ENCODE measurements at regions not wholly inside any gene's neighbourhood (a gene's known extent, or its start where the extent isn't known, plus 50 kb on each side); places are given as distances from the start of the nearest gene placed in this dataset.

DNA sequence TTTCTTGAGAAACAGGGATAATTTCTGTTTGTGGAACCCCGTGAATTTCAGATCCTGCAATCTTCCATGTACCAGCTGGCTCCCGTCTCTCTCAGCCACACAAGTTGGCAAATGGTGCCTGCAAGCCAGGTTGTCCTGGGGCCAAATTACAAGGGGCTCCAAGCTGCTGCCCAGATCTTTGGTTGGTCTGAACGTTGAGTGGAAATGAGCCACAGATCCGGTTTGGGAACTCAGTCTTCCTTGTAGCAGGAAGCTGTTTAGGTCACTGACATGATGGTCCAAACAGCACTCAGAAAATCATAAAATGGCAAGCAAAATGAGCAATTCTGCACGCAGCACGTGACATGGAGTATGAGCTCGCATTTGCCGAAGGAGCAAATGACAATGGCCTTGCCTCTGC lies 1496.4 kb downstream of the TBC1D22A start:
- no peaks in the 10 kb centered on the region for H3K9me3 Mint-ChIP-seq
- no peak overlapping the region for H3K4me3 Mint-ChIP-seq
- DNase-seq (no peak), ATAC-seq (no peak)
- no peaks in the 10 kb centered on the region for H3K4me1 Mint-ChIP-seq
- H3K27ac Mint-ChIP-seq, result no peak overlapping the region
- H3K27me3 Mint-ChIP-seq, result peaks cover 19% of the 10 kb centered on the region

DNA sequence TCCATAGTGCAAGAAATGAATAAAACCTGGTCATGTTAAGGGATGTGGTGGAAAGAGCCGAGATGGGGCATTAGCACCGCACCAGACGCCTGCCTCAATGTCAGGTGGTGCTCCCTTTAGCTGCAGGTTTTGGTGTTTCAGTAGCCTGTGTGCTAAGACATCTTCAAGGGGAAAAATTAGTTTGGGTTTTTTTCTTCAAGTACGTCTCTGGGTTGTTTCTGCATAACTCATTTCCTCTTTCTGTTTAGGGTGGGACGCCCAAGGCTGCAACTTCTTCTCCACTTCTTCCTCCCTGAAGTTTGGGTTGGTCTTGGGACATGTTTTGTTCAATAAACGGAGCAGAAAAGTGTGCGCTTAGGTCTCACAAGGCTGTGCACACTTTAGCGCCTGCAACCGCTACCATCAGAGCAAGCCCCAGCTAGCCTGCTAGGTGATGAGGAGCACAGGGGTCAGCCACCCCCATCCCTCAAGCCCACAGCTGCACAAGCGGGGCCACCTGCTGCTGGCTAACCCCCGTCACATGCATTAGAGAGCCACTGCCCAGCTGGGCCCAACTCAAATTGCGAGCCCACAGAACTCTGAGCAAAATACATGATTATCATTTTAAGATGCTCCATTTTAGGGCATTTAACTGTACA lies 1495.7 kb downstream of the TBC1D22A start:
- no peak overlapping the region for H3K27ac Mint-ChIP-seq
- DNase-seq (no peak), ATAC-seq (no peak)
- no peak overlapping the region for H3K4me3 Mint-ChIP-seq
- H3K27me3 Mint-ChIP-seq, result peaks cover 25% of the 10 kb centered on the region
- no peaks in the 10 kb centered on the region for H3K4me1 Mint-ChIP-seq
- no peaks in the 10 kb centered on the region for H3K9me3 Mint-ChIP-seq

DNA sequence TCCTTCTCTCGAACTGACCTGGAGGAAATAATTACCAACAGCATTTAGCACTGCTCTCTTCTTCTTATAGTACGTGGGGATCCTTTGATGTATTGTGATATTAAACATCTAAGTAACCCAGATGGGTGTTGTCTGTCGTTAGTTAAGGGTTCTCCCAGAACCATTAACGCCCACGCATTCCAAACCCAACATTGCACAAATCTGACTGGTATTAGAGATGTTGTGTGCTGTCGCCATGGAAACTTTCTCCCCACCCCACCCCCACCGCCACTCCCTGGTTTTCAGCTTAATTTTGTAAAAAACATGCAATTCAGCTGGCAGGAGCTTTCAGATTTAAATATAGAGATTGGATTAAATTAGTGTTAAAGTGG lies 1495.2 kb downstream of the TBC1D22A start:
- Mint-ChIP-seq H3K4me3 (no peak overlapping the region), H3K27ac (no peak overlapping the region), H3K9me3 (no peaks in the 10 kb centered on the region), H3K27me3 (peaks cover 26% of the 10 kb centered on the region), H3K4me1 (no peaks in the 10 kb centered on the region)
- no peak for ATAC-seq
- DNase-seq, result no peak

DNA sequence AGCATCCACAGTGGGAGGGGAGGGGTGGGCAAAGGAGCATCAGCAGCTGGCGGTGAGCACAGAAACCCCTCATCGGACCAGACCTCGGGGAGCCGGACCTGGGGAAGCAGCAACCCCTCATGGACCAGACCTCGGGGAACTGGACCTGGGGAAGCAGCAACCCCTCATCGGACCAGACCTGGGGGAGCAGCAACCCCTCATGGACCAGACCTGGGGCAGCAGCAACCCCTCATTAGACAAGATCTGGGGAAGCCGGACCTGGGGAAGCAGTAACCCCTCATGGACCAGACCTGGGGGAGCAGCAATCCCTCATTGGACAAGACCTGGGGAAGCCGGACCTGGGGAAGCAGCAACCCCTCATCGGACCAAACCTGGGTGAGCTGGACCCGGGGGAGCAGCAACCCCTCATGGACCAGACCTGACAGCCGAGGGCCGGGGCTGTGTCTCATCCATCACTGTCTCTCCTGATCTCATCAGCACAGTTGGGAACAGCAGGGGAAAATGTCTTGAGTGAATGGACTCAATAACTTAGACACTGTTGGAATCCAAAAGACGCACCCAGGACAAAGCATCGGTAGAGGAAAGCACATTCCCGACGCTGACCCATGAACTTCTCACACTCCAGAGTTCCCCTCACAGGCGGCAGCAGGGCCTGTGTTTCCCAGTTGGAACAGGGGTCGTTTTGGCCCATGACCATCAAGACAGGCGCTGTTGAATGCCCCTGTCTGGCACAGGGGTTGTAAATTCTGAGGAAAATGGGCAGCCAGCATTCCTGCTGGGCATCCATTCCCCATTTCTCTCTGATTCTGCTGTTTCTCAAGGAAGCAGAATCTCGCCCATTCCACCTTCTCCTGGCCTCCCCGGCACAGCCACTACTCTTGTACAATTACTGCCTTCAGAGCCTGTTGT lies 1494.6 kb downstream of the TBC1D22A start:
- peaks cover 26% of the 10 kb centered on the region for H3K27me3 Mint-ChIP-seq
- H3K4me1 Mint-ChIP-seq, result no peaks in the 10 kb centered on the region
- no peak overlapping the region for H3K4me3 Mint-ChIP-seq
- DNase-seq (no peak), ATAC-seq (no peak)
- no peaks in the 10 kb centered on the region for H3K9me3 Mint-ChIP-seq
- H3K27ac Mint-ChIP-seq, result no peak overlapping the region

DNA sequence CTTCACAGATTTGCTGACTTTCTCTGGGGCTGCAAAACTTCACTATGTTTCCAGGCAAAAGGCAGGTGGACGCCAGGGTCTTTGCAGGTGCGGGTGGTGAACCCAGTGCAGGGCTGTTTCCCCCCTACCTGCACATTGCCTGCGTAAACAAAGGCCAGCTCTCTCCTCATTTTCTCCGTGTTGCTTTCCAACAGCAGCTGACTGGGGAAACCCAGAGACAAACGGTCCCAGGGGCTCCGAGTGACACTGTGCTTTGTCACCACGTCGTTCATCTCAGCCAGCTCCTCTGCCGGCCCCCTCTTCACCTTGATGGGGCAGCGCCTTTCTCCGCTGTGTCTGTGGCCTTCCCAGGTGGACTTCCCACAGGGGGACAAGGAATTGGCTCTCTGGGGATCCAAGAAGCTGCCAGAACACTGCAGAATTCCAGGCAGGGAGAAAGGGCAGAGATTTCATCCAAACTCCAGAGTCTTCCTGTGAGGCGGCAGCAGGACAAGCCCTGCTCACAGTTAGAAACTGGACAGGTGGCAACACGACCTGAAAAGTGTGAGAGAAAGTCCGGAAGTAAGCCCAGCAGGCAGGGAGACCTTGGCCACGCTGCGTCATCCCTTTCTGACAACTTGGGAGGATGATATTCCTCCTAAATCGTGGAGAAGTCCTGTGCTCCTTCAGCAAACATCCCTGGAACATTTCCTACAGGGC lies 1493.7 kb downstream of the TBC1D22A start:
- Mint-ChIP-seq H3K4me3 (no peak overlapping the region), H3K4me1 (no peaks in the 10 kb centered on the region), H3K27ac (no peak overlapping the region), H3K27me3 (peaks cover 33% of the 10 kb centered on the region), H3K9me3 (no peaks in the 10 kb centered on the region)
- ATAC-seq, result no peak
- no peak for DNase-seq

DNA sequence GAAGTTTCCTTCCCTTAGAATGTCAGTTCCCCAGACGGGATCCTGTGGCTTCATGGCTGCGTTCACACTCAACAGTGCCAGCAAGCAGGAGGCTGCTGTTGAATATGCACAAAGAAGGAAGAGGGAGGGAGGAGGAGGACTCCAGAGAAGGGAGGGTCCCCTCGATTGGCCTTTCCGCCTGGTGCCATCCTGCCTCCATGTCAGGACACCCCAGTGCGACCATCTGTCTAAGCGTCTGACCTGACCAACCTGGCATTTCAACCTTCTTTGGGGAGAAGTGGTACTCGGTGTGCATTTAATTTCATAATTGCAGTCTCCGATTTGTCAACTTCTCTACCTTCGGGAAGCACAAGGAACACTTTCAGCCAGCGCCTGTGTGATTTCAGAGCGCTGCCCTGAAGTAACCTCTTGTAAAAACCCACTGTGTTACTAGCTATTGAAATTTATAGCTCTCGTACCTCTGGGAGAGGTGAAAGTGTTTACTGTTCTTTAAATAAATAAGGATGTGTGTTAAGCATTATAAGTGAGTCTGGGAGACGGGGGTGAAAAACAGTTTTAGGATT lies 1491.9 kb downstream of the TBC1D22A start:
- no peak for DNase-seq

DNA sequence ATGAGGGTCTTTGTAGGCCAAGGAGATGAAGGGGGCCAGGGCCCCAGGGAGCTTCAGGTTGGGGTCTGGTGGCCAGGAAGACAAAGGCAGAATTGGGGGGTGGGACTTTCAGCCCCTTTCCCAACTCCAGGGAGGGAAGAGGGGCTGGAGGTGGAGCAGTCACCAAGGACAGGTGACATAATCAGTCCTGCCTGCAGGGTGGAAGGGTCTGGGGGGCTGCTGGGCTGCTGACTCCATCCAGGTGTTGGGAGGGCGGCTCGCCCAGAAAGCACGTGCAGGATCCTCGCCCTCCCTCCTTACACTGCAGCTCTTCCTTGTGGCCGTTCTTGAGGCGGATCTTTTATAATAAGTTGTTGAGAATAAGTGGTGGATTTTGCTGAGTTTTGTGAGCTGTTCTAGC lies 1491.1 kb downstream of the TBC1D22A start:
- Mint-ChIP-seq H3K27me3 (peaks cover 47% of the 10 kb centered on the region), H3K27ac (no peak overlapping the region), H3K4me3 (no peak overlapping the region), H3K4me1 (no peaks in the 10 kb centered on the region), H3K9me3 (no peaks in the 10 kb centered on the region)
- DNase-seq, result no peak
- ATAC-seq, result no peak

More for the DNA sequence above, 1491.9 kb downstream of the TBC1D22A start:
- ATAC-seq, result no peak
- no peaks in the 10 kb centered on the region for H3K9me3 Mint-ChIP-seq
- no peak overlapping the region for H3K4me3 Mint-ChIP-seq
- H3K27me3 Mint-ChIP-seq, result peaks cover 47% of the 10 kb centered on the region
- H3K27ac Mint-ChIP-seq, result no peak overlapping the region
- no peaks in the 10 kb centered on the region for H3K4me1 Mint-ChIP-seq

DNA sequence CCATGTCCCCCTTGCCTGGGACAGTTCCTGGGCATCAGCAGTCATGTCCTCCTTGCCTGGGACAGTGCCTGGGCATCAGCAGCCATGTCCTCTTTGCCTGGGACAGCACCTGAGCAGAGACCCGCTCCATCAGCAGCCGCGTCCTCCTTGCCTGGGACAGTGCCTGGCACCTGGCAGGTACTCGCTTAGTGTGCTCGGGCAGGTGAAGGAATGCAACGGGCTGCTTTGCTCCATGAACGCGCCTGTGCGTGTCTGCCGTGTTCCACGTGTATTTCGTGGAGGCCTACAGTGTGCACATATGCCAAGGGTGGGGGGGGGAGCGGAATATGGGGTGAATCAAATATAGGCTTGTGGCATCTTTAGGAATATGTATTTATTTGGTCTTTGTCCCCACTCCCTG lies 1490.7 kb downstream of the TBC1D22A start:
- H3K4me3 Mint-ChIP-seq, result no peak overlapping the region
- peaks cover 49% of the 10 kb centered on the region for H3K27me3 Mint-ChIP-seq
- H3K9me3 Mint-ChIP-seq, result no peaks in the 10 kb centered on the region
- DNase-seq (no peak), ATAC-seq (no peak)
- no peak overlapping the region for H3K27ac Mint-ChIP-seq
- no peaks in the 10 kb centered on the region for H3K4me1 Mint-ChIP-seq

DNA sequence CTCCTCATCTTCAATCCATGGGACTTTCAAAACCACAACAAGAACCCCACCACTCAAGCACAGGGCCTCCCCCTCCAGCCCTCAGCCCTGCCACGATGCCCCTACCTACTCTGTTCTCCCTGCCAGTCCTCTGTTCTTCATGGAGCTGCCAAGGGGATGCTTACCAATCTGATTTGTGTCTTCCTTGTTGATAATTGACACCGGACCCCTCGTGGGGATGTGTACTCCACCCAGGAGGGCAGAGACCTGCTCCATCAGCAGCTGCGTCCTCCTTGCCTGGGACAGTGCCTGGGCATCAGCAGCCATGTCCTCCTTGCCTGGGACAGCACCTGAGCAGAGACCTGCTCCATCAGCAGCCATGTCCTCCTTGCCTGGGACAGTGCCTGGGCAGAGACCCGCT lies 1489.2 kb downstream of the TBC1D22A start:
- H3K27me3 Mint-ChIP-seq, result peaks cover 58% of the 10 kb centered on the region
- DNase-seq (no peak), ATAC-seq (no peak)
- no peaks in the 10 kb centered on the region for H3K9me3 Mint-ChIP-seq
- H3K27ac Mint-ChIP-seq, result peak overlapping the region in 1 of 2 donors; percentile 13
- no peak overlapping the region for H3K4me3 Mint-ChIP-seq
- no peaks in the 10 kb centered on the region for H3K4me1 Mint-ChIP-seq

DNA sequence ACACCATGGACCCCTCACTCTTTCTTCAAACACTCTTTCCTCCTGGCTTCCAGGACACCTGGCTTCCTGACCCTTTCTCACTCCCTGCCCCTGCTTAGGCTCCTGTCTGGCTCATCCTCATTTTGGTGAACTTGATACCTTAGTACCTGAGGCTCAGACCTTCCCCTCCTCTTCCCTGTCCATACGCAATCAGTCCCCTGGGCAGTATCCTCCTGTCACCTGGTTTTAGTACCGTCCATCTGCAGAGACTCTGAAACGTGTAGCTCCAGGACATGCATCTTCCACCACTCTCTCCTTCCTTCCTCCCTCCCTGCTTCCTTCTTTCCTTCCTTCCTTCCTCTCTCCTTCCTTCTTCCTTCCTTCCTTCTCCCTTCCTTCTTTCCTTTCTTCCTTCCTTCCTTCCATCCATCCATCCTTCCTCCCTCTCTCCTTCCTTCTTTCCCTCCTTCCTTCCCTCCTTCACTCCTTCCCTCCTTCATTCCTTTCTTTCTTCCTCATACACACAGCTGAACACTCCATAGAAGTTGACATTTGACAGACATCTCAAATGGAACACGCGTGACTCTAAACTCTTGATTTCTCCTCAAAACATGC lies 1488.6 kb downstream of the TBC1D22A start:
- Mint-ChIP-seq H3K4me1 (no peaks in the 10 kb centered on the region), H3K27me3 (peaks cover 63% of the 10 kb centered on the region), H3K27ac (peak overlapping the region in 1 of 2 donors; percentile 44), H3K9me3 (no peaks in the 10 kb centered on the region), H3K4me3 (no peak overlapping the region)
- DNase-seq (no peak), ATAC-seq (no peak)

DNA sequence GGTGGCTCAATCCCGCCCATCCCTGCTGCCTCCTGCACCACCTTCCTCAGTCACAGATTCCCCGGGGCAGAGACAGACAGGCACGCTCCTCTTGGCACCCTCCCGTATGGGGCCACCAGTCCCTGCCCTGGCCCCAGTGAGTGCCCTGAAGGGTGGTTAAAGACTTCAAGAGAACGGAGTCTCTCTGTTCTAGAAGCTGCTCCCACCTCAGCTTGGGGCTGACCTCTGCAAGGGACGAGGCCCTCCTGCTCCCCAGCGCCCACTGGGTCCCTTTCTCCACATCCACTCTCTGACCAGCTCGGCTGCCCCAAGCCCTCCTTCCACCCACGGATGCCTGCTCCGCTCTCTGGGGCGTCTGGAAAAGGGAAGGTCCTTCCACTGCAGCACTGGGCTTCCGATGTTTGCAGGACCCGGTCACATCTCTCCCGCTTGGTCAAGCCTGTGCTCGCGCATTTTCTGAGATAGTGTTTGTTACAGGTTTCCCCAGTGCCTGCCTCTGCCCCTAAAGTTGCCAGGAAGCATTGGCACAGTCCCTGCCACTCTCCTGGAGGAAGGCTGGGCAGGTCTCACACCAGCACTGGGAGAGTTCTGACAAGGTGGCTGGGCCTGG lies 1487.9 kb downstream of the TBC1D22A start:
- DNase-seq (no peak), ATAC-seq (no peak)
- Mint-ChIP-seq H3K27ac (no peak overlapping the region), H3K9me3 (no peaks in the 10 kb centered on the region), H3K27me3 (peaks cover 60% of the 10 kb centered on the region), H3K4me3 (no peak overlapping the region), H3K4me1 (no peaks in the 10 kb centered on the region)

DNA sequence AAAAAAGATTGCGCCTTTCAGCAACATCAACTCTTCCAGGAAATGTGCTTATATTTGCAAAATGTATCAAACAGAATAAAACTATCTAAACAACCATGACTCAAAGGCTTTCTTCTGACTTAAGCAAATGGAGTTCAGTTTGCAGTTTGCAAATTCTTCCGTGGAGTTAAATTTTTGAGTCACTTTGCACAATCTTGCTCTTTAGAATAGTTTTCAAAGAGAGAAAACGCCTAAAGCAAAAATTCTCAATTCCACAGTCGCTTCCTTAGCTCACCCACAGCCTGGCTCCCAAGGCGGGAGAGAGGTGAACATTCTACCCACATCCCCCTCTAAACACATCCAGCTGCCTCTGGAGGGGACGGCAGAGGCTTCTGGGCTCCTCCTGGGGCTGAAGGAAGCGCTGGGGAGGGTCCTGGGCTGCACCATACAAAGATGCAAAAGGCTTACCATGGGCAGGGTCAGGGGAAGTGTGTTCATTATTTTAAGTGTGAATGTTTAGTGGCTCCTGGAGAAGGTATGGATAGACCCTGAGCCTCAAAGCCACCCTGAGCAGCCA lies 1487.3 kb downstream of the TBC1D22A start:
- no peak overlapping the region for H3K27ac Mint-ChIP-seq
- DNase-seq (no peak), ATAC-seq (no peak)
- H3K27me3 Mint-ChIP-seq, result peaks cover 54% of the 10 kb centered on the region
- H3K4me1 Mint-ChIP-seq, result no peaks in the 10 kb centered on the region
- H3K9me3 Mint-ChIP-seq, result no peaks in the 10 kb centered on the region
- no peak overlapping the region for H3K4me3 Mint-ChIP-seq

DNA sequence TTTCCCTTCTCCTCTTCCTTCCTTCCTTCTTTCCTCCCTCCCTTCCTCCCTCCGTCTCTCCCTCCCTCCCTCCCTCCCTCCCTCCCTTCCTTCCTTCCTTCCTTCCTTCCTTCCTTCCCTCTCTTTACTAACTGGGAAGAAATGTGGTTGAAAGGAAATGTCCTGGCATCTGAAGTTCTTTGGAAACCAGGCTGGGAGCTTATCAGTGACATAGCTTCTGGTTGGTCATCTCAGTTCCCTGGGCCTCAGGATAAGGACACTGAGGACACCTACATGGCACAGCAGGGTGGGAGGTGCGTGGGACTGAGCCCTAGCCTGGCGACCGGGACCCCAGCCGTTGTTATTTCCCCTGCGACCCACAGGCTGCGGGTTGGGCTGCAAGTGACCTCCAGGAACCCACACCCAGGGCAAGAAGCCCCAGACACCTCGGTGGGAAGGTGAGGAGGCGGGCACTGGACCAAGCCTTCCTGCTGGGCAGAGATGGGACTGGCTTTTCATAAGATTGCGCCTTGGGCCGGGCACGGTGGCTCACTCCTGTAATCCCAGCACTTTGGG lies 1486.5 kb downstream of the TBC1D22A start:
- H3K27ac Mint-ChIP-seq, result no peak overlapping the region
- no peaks in the 10 kb centered on the region for H3K4me1 Mint-ChIP-seq
- no peak overlapping the region for H3K4me3 Mint-ChIP-seq
- H3K27me3 Mint-ChIP-seq, result peaks cover 46% of the 10 kb centered on the region
- no peak for DNase-seq
- no peak for ATAC-seq
- H3K9me3 Mint-ChIP-seq, result no peaks in the 10 kb centered on the region

DNA sequence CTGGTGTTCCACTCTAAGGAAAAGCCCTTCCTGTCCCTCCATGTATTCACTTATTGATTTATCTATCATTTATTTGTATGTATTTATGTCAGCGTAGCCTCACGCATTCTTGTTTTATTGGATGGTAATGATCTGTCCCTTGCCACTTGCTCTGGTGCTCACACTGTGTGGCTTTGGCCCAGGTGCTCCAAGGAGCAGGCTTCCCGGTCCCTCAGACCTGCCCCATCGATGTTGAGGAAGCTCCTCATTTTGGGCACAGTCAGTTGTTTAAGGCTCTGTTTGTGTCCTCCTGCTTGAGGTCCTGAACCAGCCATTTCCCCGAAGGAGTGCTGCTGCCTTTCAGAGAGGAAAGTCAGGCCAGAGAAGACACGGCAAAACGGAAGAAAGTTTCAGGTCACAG lies 1485.4 kb downstream of the TBC1D22A start:
- ATAC-seq (no peak), DNase-seq (no peak)
- H3K4me3 Mint-ChIP-seq, result no peak overlapping the region
- H3K27me3 Mint-ChIP-seq, result peaks cover 45% of the 10 kb centered on the region
- H3K27ac Mint-ChIP-seq, result peak overlapping the region in 1 of 2 donors; percentile 12
- no peaks in the 10 kb centered on the region for H3K9me3 Mint-ChIP-seq
- no peaks in the 10 kb centered on the region for H3K4me1 Mint-ChIP-seq

DNA sequence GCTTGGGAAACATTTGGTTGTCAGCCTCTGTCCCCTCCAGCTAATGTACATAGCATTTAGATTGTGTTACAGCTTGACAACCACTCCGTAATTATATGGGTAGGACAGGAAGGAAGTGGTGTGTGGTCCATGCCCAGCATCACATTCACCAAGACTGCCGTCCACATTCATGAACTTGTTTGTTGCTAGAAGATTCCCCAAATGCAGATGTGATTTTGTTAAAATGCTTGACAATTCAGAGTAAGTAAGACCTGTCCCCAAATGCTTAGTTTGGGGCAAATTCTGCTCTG lies 1482.7 kb downstream of the TBC1D22A start:
- no peaks in the 10 kb centered on the region for H3K9me3 Mint-ChIP-seq
- H3K4me3 Mint-ChIP-seq, result no peak overlapping the region
- ATAC-seq, result no peak
- peaks cover 31% of the 10 kb centered on the region for H3K27me3 Mint-ChIP-seq
- DNase-seq, result no peak
- no peak overlapping the region for H3K27ac Mint-ChIP-seq
- peaks cover 11% of the 10 kb centered on the region for H3K4me1 Mint-ChIP-seq

Data from stimulated activated naive CD8-positive, alpha-beta T cell treated with anti-CD3 and anti-CD28 coated beads, Interleukin-15, amount 100 ng/mL, for 72 hours (primary cell).